Smooth muscle cell (in vitro differentiated cells): ENCODE measurements at regions not wholly inside any gene's neighbourhood (a gene's known extent, or its start where the extent isn't known, plus 50 kb on each side); places are given as distances from the start of the nearest gene placed in this dataset.

Experiments used
- DNase-seq: peaks from one replicate; lab custom pipeline; 2025; ENCODE audit not compliant: unreplicated experiment; lab: John Stamatoyannopoulos, UW
- H2AFZ ChIP-seq: fragments of 200-600 bp; sonication (generic); 2 replicates; pipeline ENCODE4 v1.6.0; 2016; ENCODE audit warnings: antibody characterized with exemption, low read depth, mild to moderate bottlenecking
- H3F3A ChIP-seq: fragments of 200-600 bp; sonication (generic); 2 replicates; pipeline ENCODE4 v1.6.0; 2017; ENCODE audit warnings: antibody characterized with exemption, low read depth
- H3K27ac ChIP-seq: fragments of 200-600 bp; sonication (generic); 2 replicates; pipeline ENCODE4 v1.5.1; 2016; ENCODE audit warnings: low read depth, mild to moderate bottlenecking
- H3K27me3 ChIP-seq: fragments of 200-600 bp; sonication (generic); 2 replicates; pipeline ENCODE4 v1.6.1; 2016; ENCODE audit warnings: low read depth, mild to moderate bottlenecking
- H3K36me3 ChIP-seq: fragments of 200-600 bp; sonication (generic); 2 replicates; pipeline ENCODE4 v1.5.1; 2016; ENCODE audit warnings: low read depth
- H3K4me1 ChIP-seq: fragments of 200-600 bp; sonication (generic); 2 replicates; pipeline ENCODE4 v1.5.1; 2016; ENCODE audit warnings: low read depth
- H3K4me2 ChIP-seq: fragments of 200-600 bp; sonication (generic); 2 replicates; pipeline ENCODE4 v1.6.0; 2016; ENCODE audit warnings: mild to moderate bottlenecking
- H3K4me3 ChIP-seq: fragments of 200-600 bp; sonication (generic); 2 replicates; pipeline ENCODE4 v1.5.1; 2016; ENCODE audit warnings: mild to moderate bottlenecking
- H3K79me2 ChIP-seq: fragments of 200-600 bp; sonication (generic); 2 replicates; pipeline ENCODE4 v1.6.0; 2016; ENCODE audit warnings: low read depth, mild to moderate bottlenecking
- H3K9ac ChIP-seq: fragments of 200-600 bp; sonication (generic); 2 replicates; pipeline ENCODE4 v1.6.0; 2016; ENCODE audit warnings: low read depth
- H3K9me3 ChIP-seq: fragments of 200-600 bp; sonication (generic); replicated peaks from 2 replicates; pipeline ENCODE4 v1.5.1; 2016; ENCODE audit warnings: low read depth
- H4K20me1 ChIP-seq: fragments of 200-600 bp; sonication (generic); 2 replicates; pipeline ENCODE4 v1.6.0; 2016; ENCODE audit warnings: low read depth
- WGBS: methylation state at CpG from one replicate; pipeline ENCODE4 v1.1.7; 2016; ENCODE audit warnings: low lambda C conversion rate; 5-methylcytosine and 5-hydroxymethylcytosine counted together
- TF ChIP-seq, protein P1 (sequence below): fragments of 200-600 bp; sonication (generic); IDR thresholded peaks from 2 replicates; pipeline ENCODE4 v1.5.1; 2017; ENCODE audit warnings: borderline replicate concordance, mild to moderate bottlenecking, antibody characterized with exemption; ENCODE audit not compliant: insufficient read depth, poor library complexity, severe bottlenecking

DNA sequence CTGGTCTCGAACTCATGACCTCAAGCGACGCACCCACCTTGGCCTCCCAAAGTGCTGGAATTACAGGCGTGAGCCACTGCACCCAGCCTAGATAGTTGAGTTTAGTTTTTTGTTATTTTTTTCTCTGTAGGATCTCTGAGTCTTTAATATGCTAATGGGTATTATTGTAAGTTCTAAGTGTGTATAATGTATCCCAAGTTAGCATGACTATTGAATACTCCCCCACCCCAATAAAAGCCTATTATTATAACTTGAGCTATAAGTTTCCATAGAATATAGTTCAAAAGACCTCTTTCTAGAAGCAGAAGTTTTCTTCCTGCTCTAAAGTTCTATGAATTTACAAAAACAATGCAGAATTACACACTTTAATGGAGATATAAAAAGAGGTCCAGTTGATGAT lies 210.4 kb upstream of the MARCKS start:
- no peak overlapping the region for H3K4me3 ChIP-seq
- no peak for DNase-seq
- H3F3A ChIP-seq, result peaks cover 19% of the 10 kb centered on the region
- H3K27ac ChIP-seq, result no peak overlapping the region
- no peaks in the 10 kb centered on the region for H3K27me3 ChIP-seq
- no peak overlapping the region for H2AFZ ChIP-seq
- H3K4me1 ChIP-seq, result peaks cover 20% of the 10 kb centered on the region
- no peak overlapping the region for H3K4me2 ChIP-seq
- no peaks in the 10 kb centered on the region for H3K9me3 ChIP-seq
- H3K36me3 ChIP-seq, result no peaks in the 10 kb centered on the region
- TF ChIP-seq, protein P1, sequence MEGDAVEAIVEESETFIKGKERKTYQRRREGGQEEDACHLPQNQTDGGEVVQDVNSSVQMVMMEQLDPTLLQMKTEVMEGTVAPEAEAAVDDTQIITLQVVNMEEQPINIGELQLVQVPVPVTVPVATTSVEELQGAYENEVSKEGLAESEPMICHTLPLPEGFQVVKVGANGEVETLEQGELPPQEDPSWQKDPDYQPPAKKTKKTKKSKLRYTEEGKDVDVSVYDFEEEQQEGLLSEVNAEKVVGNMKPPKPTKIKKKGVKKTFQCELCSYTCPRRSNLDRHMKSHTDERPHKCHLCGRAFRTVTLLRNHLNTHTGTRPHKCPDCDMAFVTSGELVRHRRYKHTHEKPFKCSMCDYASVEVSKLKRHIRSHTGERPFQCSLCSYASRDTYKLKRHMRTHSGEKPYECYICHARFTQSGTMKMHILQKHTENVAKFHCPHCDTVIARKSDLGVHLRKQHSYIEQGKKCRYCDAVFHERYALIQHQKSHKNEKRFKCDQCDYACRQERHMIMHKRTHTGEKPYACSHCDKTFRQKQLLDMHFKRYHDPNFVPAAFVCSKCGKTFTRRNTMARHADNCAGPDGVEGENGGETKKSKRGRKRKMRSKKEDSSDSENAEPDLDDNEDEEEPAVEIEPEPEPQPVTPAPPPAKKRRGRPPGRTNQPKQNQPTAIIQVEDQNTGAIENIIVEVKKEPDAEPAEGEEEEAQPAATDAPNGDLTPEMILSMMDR, result no peak
- 84% methylated on average over 4 of the region's 4 CpGs for WGBS
- no peaks in the 10 kb centered on the region for H4K20me1 ChIP-seq
- H3K9ac ChIP-seq, result no peak overlapping the region
- H3K79me2 ChIP-seq, result no peaks in the 10 kb centered on the region

DNA sequence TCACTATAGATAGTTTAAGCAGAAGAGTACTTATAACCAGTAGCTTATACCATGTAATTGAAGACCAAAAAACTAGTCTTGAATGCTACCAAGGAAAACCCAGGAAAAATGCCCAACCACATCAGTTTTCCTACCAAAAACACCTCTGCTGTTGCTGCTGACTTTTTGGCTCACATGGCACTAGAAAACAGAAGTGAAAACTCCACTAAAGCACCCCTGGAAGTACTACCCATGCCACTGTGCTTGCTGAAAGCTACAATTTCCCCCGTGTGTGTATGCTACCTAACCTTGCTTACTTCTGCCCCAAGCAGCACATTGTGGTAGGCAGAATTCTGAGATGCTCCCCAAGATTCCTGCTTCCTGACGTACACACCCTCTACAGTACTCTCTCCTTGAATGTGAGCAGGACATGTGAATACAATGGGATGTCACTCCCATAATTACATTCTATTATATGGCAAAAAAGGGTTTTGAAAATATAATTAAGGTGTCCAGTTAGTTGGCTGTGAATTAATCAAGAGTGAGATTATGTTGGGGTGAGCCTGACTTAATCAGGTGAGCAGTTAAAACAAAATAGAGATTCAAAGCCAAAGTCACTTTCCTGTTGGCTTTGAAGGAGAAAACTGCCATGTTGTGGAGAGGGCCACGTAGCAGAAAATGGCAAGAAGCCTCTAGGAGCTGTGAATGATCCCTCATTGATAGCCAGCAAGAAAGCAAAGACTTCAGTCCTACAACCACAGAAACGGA lies 209.8 kb upstream of the MARCKS start:
- WGBS, result 86% methylated on average over 4 of the region's 4 CpGs

DNA sequence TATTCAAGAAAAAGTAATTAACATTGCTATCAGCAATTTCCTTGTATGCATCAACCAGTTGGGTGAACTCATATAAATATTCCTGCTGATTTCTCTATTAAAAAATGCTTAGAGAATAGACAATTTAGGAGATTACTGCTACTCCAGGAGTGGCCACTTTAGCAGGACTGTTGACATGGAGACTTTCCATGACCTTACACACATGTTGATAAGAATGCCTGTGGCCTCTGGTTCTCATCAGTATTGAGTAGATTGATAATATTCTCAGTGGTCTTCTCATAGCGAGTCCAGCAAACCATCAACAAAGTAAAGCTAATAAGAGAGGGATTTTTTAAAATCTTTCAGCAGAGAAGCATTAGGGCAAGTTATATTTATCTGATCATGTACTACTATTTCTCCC lies 208.4 kb upstream of the MARCKS start:
- 38% methylated on average over 1 of the region's 1 CpG for WGBS
- H3K27ac ChIP-seq, result peak overlapping the region; percentile 2

More for the DNA sequence above, 209.8 kb upstream of the MARCKS start:
- Histone ChIP-seq H3K4me2 (no peak overlapping the region), H3K27me3 (no peaks in the 10 kb centered on the region), H3K9me3 (no peaks in the 10 kb centered on the region), H3F3A (peaks cover 19% of the 10 kb centered on the region), H3K4me3 (no peak overlapping the region), H3K4me1 (peaks cover 20% of the 10 kb centered on the region), H3K27ac (no peak overlapping the region), H3K79me2 (no peaks in the 10 kb centered on the region), H2AFZ (no peak overlapping the region), H4K20me1 (no peaks in the 10 kb centered on the region), H3K9ac (no peak overlapping the region), H3K36me3 (no peaks in the 10 kb centered on the region)
- no peak for DNase-seq
- TF ChIP-seq, protein P1, result no peak

More for the DNA sequence above, 208.4 kb upstream of the MARCKS start:
- Histone ChIP-seq H3K4me3 (no peak overlapping the region), H3F3A (peaks cover 19% of the 10 kb centered on the region), H3K36me3 (no peaks in the 10 kb centered on the region), H2AFZ (no peak overlapping the region), H3K79me2 (no peaks in the 10 kb centered on the region), H3K4me2 (no peak overlapping the region), H4K20me1 (no peaks in the 10 kb centered on the region), H3K4me1 (peaks cover 20% of the 10 kb centered on the region), H3K27me3 (no peaks in the 10 kb centered on the region), H3K9me3 (no peaks in the 10 kb centered on the region), H3K9ac (no peak overlapping the region)
- TF ChIP-seq, protein P1, result no peak
- DNase-seq, result no peak
